NB4 (cell line): ENCODE measurements at regions not wholly inside any gene's neighbourhood (a gene's known extent, or its start where the extent isn't known, plus 50 kb on each side); places are given as distances from the start of the nearest gene placed in this dataset.

ENCODE experiments used
- CTCF ChIP-seq: IDR thresholded peaks from one replicate; pipeline ENCODE4 v1.5.1; 2012; ENCODE audit warnings: low read depth, low read length
- MYC ChIP-seq: IDR thresholded peaks from 2 replicates; pipeline ENCODE4 v1.6.1; 2011; ENCODE audit warnings: low read depth, low read length
- POLR2A ChIP-seq: IDR thresholded peaks from 2 replicates; pipeline ENCODE4 v1.6.1; 2011; ENCODE audit warnings: mild to moderate bottlenecking; ENCODE audit not compliant: insufficient read length; ENCODE audit errors: extremely low read depth

- TF ChIP-seq CTCF (no peak), POLR2A (no peak), MYC (no peak)
Measured at GRCh38 chr5:60510663-60511062, 189.3 kb downstream of the DEPDC1B start.
